ENCODE measurements at regions not wholly inside any gene's neighbourhood (a gene's known extent, or its start where the extent isn't known, plus 50 kb on each side); places are given as distances from the start of the nearest gene placed in this dataset.

- TF ChIP-seq CTCF (IDR thresholded peaks at IDR 0.05) = no peak
- TF ChIP-seq, protein P1, sequence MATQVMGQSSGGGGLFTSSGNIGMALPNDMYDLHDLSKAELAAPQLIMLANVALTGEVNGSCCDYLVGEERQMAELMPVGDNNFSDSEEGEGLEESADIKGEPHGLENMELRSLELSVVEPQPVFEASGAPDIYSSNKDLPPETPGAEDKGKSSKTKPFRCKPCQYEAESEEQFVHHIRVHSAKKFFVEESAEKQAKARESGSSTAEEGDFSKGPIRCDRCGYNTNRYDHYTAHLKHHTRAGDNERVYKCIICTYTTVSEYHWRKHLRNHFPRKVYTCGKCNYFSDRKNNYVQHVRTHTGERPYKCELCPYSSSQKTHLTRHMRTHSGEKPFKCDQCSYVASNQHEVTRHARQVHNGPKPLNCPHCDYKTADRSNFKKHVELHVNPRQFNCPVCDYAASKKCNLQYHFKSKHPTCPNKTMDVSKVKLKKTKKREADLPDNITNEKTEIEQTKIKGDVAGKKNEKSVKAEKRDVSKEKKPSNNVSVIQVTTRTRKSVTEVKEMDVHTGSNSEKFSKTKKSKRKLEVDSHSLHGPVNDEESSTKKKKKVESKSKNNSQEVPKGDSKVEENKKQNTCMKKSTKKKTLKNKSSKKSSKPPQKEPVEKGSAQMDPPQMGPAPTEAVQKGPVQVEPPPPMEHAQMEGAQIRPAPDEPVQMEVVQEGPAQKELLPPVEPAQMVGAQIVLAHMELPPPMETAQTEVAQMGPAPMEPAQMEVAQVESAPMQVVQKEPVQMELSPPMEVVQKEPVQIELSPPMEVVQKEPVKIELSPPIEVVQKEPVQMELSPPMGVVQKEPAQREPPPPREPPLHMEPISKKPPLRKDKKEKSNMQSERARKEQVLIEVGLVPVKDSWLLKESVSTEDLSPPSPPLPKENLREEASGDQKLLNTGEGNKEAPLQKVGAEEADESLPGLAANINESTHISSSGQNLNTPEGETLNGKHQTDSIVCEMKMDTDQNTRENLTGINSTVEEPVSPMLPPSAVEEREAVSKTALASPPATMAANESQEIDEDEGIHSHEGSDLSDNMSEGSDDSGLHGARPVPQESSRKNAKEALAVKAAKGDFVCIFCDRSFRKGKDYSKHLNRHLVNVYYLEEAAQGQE (IDR thresholded peaks at IDR 0.05; ENCODE audit: insufficient read depth in 1 of 2, low read depth in 2 of 2, low read length in 1 of 2) = no peak
- no peak for TF ChIP-seq POLR2AphosphoS5 (IDR thresholded peaks at IDR 0.05; ENCODE audit: low read depth, low read length)
- TF ChIP-seq SIN3A (IDR thresholded peaks at IDR 0.05; ENCODE audit: borderline replicate concordance, insufficient read depth, low read depth, low read length) = no peak
- TF ChIP-seq TCF7L2 (IDR thresholded peaks at IDR 0.05; ENCODE audit: low read depth, low read length) = no peak
These were observed 221.9 kb upstream of the FGGY start for GRCh38 chr1:59075021-59075420.
